Stimulated activated CD4-positive, alpha-beta T cell treated with anti-CD3 and anti-CD28 coated beads, Interleukin-12 subunit alpha, Interleukin-12 subunit beta, amount 100 ng/mL, for 24 hours (primary cell): ENCODE measurements at regions not wholly inside any gene's neighbourhood (a gene's known extent, or its start where the extent isn't known, plus 50 kb on each side); places are given as distances from the start of the nearest gene placed in this dataset.

Source experiments
- DNase-seq, 2 experiments: peaks; one replicate each; pipeline ENCODE4 v3.0.0-alpha.2; 2020; ENCODE audit warnings: low read depth in 2 of 2

DNA sequence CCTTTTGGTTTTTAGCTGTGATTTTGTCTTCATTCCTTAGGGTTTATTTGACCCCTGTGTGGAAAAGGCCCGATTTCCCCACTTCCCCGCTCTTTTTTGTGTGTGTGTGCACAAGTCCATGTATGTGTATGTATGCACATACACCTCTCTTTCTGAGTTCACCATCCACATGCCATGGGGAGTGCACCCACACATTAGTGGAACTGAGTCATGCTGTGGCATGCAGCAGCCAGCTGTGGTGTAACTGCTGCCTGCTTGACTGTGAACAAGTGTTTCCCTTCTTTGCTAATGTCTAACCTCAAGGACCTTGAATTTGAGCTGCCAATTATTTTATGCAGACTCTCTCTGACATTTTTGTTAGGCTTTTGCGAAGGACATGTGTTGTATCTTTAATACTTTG is 434.9 kb upstream of the TPM1 start:
- DNase-seq = no peak

DNA sequence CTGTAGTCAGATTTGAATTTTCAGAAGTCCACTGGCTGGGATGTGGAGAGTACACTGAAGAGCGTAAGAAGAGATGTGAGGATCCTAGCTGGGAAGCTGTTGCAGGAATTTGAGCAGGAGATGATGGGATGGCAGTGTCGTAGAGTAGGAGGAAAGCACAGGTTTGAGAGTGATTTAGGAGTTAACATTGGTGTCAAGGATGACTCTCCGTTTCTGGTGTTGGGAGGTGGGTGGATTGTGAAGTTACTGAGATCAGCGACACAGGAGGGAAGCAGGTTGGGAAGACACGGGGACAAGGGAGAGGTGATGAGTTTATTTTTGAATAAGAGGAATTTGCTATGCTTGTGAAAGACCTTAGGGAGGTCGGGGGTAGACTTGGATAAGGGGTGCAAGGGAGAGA is 434.2 kb upstream of the TPM1 start:
- DNase-seq = no peak

DNA sequence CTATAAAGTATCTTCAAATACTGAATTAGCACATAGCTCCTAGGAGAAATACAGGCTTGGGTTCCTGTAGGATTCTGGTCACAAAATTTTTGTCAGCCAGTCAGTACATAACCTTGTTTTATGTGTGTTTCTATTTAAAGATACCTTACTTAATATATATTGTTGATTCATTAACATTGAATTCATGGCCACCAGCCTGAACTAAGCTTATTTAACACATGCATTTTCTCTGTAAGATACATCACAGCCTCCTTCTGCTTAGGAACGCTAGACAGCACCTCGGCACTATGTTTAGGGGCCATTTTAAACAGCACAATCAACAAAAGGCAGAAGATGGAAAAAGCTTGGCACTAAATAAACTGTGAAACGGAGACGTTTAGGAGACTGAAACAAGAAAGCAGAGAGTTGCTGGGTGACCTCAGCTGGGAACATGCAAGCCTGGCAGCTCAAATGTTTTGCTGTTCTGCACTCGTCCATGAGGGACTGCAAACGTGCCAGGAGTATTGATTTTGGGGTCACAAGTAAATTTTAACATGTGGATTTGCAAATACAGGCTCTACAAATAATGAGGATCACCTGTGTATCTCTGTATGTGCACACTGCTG is 432.2 kb upstream of the TPM1 start:
- no peak for DNase-seq

DNA sequence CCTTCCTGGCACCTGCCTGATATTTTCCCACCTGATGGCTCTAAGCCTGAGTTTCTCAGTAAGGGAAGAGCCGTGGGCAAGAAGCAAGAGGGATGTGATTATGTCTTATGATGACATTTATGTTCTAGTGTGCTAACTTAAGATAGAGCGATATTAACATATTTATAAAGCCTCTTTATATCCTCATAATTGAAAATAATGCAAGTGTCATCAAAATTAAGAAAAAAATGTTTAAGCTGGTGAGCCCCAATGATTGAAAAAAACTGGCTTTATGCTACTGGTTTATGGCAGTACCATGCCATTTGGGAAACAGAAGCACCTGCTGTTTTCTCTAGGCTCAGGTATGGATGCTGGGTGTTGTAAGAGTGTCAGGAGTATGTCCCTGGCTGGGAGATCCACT is 431.5 kb upstream of the TPM1 start:
- no peak for DNase-seq

DNA sequence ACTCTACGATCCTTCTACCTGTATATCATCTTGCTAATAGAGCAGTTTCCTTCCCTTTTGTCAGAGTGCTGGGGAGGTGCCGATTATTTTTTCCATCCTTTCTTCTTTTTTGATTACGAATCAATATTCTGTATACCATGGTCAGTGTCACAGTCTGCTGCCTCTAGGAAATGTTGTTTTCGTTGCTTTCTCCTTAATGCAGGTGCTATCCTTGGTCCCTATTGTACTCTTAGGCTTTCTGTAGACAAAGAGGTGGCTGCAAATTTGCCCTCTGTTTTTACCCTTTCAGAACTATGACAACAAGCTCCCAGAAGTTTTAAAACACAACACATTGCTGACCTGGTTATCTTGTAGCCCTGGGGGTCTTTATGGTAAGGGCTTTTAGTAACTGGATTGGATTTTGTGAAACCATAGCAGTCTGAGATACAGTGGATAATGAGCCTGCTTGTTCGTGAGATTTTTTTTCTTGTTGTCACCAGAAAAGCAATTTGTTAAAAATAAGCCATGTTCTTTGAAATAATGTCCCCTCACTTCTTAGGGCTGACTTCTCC is 430.3 kb upstream of the TPM1 start:
- DNase-seq = no peak

DNA sequence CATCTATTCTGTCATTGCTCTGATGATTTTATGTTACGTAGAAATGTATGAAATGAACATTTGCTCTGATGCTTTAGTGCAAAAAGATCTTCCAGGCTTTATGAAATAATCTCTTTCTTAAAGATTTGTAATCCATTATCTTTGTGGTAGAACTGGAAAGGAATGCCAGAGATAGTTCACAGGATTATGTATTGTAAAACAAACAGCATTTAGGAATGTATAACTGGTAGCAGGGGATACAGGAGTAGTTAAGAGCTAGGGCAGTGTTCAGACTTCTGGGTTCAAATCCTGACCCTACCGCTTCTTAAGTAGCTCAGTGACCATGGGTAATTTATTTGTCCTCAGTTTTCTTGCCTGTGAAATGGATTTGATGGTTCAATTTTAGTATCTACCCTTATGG is 429.8 kb upstream of the TPM1 start:
- no peak for DNase-seq

DNA sequence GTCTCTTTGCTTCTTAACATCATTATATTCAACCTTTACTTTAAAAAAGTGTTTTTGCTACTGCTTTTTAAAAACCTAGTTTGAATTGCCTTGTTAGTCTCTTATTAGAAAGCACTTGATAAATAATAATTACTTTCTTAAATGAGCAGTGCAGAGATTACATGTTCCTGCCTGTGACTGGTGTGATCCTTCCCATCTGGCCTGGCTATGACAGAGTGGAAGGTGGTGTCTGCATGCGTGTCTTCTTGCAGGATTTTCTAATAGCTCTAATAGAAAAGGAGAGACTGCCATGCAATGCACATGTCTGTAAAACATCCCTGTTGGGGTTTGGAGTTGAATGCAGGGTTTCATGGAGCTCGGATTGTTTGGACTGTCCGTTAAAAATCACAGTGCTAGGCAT is 425.8 kb upstream of the TPM1 start:
- DNase-seq = no peak

DNA sequence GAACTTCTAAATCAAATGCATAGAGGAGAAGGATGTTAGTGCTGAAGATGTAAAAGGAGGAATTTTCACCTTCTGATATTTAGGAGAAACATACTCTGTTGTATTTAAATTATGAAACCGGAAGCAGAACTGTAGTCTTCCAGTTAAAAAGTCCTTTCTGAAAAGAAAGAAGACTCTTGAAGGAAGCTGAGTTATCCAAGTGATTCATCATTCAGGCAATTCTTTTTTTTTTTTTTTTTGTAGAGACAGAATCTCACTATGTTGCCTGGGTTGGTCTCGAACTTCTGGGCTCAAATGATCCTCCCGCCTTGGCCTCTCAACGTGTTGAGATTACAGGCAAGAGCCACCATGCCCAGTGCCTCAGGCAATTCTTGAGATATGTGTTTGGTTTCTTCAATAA is 424.8 kb upstream of the TPM1 start:
- no peak for DNase-seq

DNA sequence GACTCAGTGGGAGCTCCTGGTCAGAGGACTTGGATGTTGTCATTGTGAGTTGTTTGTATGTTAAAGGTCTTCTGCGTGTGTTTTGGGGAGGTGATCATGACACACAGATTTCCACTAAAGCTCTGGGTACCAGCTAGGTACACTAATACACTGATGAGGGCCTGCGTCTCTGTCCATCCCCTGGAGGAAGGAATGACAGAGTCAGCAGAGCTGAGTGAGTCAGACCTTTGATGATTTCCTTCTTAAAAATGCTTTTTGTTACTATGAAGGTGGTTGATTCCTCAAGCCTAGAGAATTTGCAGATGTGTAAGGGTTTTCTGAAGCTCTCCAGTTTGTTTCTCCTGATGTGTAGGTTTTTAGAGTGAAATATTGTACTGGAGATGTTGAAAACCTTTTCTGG is 424.1 kb upstream of the TPM1 start:
- no peak for DNase-seq

DNA sequence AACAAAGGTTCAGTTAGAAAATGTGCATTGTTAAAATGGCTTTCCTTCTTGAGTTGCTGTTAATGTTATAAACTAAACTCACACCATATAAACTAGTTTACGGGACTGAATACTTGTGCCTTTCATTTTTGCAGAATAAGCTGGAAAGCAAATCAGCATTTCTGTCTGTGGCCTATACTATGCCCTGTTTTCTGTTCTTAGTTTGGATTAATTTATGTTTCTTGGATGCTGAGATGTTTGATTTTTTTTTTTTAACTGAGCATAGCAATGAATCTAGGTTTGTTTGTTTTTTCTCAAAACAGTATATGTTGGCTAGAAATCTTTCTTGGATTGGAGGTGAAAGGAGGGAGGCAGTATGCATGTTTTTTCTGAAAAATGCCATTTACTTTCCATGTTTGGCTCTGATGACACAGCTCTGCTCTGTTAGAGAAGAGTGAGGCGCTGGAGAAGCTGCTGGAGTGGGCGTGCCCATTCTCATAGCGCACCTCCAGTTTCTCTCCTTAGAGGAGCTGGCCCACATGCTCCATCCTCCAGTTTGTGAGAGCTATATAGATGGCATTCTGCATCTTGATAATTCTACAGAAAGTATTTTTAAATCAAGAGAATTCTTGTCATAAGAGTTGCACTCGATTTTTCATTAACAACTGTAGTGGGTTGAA is 423.6 kb upstream of the TPM1 start:
- DNase-seq = no peak

DNA sequence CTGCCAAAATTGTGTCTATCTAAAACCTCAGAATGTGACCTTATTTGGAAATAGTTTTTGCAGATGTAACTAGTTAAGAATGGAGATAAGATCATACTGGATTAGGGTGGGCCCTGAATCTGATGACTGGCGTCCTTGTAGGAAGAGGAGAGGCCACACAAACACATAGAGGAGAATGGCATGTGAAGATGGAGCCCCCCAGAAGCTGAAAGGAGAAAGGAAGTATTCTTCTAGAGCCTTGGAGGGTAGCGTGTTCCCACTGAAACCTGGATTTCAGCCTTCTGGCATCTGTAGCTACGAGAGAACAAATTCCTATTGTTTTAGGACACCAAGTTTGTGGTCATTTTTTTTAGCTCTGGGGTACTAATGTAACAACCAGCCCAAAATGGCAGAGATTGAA is 423.0 kb upstream of the TPM1 start:
- DNase-seq = no peak

DNA sequence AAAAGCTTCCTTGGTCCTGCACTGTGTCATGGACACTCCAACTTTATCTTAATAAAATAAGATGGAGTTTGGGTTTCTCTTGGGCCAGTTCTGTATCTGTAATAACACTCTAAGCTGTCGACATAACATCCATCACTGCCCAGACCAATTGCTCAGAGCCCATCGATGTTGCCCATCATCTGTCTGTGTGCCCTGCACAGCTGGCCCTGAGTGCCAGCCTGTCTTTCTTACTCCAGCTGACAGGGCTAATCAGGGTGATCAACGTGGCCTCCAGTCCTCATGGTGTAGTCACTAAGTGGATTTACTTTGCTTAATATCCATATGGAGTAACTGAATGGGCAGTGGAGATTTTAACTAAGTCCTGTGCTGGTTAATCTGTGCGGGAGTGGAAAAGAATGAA is 419.8 kb upstream of the TPM1 start:
- no peak for DNase-seq

DNA sequence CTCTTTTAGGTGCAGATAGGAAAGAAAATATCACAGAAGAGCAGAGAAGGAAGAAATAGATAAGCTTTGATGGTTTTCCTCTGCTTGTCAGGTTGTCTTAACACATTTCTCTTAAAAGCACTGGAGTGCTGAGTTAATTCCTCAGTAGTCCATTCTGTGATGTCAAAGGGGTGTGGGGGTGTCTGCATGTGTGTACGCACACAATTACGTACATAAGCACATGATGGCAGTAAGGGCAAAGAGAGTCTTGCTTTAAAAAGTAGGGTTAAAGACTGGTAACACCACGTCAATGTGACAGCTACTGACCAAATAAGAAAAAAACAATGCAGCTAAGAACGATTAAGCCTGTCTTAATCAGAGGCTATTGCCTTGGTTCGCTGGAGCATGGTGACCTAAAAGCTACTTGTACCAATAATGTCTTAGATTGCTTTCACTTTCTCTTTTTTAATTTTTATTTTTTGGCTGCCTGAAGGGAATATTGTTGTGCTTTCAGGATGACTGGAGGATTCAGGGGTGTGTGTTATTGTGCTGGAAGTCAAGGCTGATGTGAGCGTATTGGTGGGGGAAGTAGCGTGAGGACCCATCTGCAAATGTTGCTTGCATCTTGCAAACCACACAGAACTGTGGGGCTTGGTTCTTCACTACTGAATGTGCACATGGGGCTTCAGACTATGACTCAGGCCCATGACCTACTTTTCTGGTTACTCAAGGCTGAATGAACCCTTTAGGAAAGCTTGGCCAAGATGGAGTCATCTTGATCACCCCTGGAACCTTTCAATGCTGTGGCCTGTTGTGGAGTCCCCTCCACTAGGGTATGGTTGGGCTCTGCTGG is 417.8 kb upstream of the TPM1 start:
- no peak for DNase-seq

DNA sequence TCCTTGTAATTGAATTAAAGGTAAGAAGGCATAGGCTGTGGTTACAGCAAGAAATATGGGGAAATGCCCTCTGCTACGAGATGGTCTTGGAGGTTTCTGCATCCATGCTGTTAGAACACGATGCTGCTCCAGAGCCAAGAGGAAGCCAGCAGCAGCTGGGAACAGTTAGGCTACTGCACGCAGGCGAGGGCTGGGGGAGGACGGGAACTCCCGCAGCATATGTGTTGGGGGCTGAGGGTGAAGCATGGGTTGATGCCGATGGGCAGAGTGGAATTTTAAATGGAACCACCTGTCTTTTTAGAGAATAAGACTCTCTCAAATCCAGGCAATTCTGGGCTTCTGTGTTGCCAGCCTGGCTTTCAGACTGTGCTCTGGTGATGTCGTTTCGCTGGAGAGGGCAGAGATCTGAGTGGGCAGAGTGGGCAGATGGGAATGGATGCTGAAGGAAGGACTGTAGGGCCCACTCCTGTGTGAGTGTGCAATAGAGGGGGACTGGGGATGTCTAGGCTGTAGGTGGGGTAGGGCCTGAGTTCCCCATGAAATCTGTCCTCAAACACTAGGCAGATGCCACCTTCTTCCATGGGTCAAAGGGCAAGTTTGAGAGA is 417.0 kb upstream of the TPM1 start:
- DNase-seq = no peak

DNA sequence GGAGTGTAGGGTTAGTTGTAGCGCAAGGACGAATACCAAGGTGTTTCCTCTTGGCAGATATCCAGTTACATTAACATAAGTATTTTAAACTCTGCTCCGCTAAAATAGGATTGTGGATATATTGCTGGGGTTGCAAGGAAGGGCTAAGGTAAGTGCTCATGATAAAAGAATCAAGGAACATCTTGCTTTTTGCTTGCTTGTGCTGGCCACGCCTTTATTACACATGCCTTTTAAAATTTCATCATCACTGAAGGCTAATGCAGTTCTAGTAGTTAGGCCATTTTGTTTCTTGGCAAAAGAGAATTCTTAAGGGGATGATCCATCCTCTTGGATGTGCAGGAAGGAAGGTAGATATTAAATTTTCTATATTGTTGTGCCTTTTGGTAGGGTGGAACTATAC is 415.6 kb upstream of the TPM1 start:
- DNase-seq = no peak

DNA sequence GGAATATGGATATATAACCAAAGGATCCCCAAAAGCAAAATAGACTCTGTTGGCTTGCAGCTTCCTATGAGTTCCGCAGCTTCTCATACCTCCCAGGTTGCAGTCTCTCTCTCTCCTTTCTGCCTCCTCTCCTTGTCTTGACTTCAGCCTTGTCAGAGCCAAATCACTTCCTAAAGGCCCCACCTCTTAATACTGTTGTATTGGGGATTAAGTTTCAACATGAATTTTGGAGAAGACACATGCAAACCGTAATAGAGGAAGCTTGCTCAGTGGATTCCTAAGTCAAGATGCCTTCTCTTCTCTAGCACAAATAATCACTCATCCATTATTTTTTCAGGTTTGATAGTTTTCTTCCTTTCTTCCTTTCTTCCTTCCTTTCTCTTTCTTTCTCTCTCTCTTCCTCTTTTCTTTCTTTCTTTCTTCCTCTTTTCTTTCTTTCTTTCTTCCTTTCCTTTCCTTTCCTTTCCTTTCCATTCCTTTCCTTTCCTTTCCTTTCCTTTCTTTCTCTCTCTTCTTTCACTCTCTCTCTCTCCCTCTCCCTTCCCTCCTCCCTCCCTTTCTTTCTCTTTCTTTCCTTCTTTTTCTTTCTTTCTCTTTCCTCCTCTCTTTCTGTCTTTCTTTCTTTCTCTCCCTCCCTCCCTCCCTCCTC is 411.3 kb upstream of the TPM1 start:
- no peak for DNase-seq

DNA sequence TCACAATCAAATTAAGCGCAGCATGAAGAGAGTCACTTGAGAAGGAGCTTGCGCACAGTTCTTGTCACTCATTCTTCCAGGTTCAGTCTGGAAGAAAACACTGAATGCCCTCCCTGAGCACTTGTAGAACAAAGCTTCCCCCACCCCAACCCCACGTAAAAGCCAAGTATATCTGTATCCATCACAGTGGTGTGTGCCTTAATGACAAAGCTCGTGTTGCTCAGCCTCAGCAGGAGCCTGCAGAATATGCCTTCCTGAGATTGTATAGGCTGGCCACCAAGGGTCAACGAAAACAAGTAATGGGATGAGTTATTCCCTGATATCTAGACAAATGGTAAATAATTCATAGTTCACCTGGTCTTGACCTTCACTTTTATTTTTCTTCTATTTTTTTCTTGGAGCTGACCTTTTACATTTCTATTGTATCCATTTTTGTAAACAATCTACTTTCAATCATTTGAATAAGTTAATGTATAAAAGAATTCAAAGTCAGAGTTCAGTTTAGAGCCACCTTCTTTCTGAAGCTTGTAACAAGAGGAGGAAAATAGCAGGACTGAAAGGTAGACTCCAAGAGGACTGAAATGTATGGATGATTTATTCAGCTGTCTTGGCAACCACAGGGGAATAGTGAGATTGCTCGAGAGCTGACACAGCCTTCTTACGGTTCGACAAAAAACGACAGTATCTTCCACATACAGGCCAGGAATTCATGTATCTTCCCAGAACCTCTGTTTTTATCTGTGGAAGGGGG is 405.5 kb upstream of the TPM1 start:
- no peak for DNase-seq

DNA sequence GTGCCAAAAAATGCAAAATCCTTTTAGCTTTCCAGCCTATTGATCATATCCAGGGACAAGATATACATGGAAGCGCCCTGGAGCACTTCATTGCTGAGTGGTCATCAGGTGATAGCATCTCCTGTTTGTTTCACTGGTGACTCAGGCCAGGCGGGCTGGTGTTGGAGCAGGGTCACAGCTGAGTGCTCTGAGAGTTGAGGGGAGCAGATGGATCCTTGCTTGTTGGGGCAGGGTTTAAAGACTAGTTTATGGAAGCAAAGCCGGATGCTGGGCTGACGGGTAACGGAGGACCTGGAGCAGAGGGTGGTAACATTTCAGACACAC is 405.0 kb upstream of the TPM1 start:
- DNase-seq = no peak

DNA sequence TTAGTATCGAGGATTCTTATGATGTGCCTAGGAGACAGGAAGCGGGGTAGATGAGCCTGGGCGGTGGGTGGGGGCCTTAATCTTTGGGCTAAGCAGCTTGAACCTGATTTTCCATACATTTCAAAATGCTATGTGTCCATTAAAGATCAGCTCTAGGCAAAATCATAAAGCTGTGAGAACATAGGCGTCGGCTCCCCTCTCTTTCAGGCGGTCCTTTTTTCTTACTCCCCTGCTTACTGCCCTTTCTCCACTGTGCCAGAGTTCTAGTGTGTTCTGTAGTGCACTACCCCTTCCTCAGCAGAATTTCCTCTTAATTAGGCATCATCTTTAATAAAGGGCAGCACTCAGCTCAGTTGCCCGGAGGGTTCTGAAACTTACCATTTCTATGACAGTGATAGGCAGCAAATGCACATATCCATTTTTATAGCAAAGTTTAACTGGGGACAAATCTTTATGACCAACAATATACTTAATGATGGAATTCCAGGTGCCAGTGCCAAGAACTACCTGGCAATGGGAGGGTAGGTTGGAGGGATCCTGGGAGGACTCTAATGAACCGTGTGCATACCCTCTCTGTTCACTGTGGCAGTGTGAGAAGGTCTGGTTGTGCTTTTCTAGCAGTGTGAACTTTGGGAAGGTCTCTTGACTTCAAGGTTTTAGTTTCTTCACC is 404.5 kb upstream of the TPM1 start:
- no peak for DNase-seq

DNA sequence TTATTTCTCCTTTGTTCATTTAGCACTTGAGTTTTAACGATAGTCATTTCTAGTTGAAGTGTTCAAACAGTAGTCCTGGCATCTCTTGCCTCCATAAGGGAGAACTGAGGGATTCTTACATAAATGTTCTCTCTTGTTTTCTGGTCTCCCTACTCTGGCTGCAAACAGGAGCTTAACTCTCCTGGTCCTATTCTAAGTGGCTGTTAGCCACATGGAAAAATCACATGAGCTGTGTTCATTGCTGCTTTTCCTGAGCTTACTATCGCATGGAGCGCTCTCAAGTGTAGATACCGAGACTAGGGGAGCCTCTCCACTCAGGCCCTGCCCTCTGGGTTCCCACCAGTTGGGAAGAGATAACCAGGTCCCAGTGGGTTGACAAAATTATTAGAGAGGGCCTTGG is 403.1 kb upstream of the TPM1 start:
- DNase-seq = no peak
